Ectodermal cell (in vitro differentiated cells): ENCODE measurements at regions not wholly inside any gene's neighbourhood (a gene's known extent, or its start where the extent isn't known, plus 50 kb on each side); places are given as distances from the start of the nearest gene placed in this dataset.

Source experiments
- H3K27ac ChIP-seq: 2 replicates; pipeline ENCODE4 v1.7.0; 2013; ENCODE audit warnings: mild to moderate bottlenecking, low read depth, low read length; ENCODE audit not compliant: insufficient read depth, poor library complexity, severe bottlenecking
- H3K27me3 ChIP-seq: 2 replicates; pipeline ENCODE4 v1.7.0; 2013; ENCODE audit warnings: mild to moderate bottlenecking, low read length; ENCODE audit not compliant: insufficient read depth, control insufficient read depth, poor library complexity, severe bottlenecking
- H3K36me3 ChIP-seq: one replicate; pipeline ENCODE4 v1.7.0; 2013; ENCODE audit warnings: low read length; ENCODE audit not compliant: control insufficient read depth, insufficient read depth
- H3K4me1 ChIP-seq: one replicate; pipeline ENCODE4 v1.7.0; 2013; ENCODE audit warnings: low read length; ENCODE audit not compliant: control insufficient read depth, insufficient read depth
- H3K4me3 ChIP-seq: 2 replicates; pipeline ENCODE4 v1.7.0; 2013; ENCODE audit warnings: low read depth, low read length, control low read depth; ENCODE audit not compliant: insufficient read depth
- H3K9me3 ChIP-seq: 2 replicates; pipeline ENCODE4 v1.7.0; 2013; ENCODE audit warnings: mild to moderate bottlenecking, low read length, moderate library complexity; ENCODE audit not compliant: control insufficient read depth
- WGBS, 2 experiments: methylation state at CpG; one replicate each; pipeline ENCODE4 v1.1.7; 2013; ENCODE audit warnings: missing lambda C conversion rate in 2 of 2; 5-methylcytosine and 5-hydroxymethylcytosine counted together

DNA sequence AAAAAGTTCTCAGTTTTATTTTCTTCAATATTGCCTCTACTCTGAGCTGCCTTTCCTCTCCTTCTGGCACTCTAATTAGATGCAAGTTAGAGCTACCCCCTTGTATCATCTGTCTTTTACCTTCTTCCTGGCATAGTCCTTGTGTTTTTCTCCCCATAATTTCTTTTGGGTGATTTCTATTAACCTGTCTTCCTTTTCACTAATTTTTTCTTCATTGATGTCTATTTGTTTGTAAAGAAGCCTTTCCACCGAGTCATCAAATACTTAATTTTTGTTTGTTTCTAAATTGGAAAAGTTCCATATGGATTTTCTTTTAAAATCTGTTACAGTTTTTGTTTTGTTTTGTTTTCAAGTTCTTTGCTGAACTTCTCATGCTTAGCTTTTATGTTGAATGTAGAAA is 558.1 kb downstream of the TBC1D22A start:
- peaks cover 5% of the 10 kb centered on the region for H3K9me3 ChIP-seq

GRCh38 chr22:47318041-47318737 is 555.7 kb downstream of the TBC1D22A start:
- Histone ChIP-seq H3K4me3 (no peak overlapping the region), H3K4me1 (no peaks in the 10 kb centered on the region), H3K27me3 (no peaks in the 10 kb centered on the region), H3K27ac (no peak overlapping the region), H3K9me3 (peaks cover 9% of the 10 kb centered on the region), H3K36me3 (no peaks in the 10 kb centered on the region)
- 82 to 84% methylated on average over 5 to 8 of the region's 9 CpGs for WGBS, 2 experiments

More for the DNA sequence above, 558.1 kb downstream of the TBC1D22A start:
- Histone ChIP-seq H3K27me3 (no peaks in the 10 kb centered on the region), H3K4me1 (no peaks in the 10 kb centered on the region), H3K4me3 (no peak overlapping the region), H3K36me3 (no peaks in the 10 kb centered on the region), H3K27ac (no peak overlapping the region)
- WGBS, 2 experiments, result no CpG with 5 or more reads among the region's 1 CpG

DNA sequence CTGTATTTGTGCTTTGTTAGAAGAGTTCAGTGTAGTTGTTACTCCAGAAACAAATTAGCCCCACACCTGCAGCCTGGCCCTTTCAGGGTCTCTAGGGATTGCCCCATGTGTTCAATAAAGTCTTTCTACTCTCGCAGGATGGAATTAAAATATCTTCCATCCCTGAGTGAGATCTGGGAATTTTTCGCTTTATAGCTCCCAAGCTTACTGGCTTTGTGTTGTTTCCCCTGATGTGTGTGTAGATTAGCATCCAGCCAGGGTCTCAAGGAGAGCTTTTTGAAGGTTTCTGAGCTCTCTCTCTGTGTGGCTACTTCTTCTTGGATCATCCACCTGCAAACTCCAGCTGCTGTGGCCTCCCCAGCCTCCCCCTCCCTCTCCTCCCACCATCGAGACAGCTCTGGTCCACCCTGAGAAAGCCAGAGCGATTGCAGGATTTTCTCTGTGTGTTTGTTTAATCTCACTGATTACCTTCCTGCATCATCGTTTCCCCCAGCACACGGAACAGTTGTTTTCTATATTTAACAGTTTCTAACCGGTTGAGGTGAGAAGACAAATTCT is 553.5 kb downstream of the TBC1D22A start:
- Histone ChIP-seq H3K27me3 (no peaks in the 10 kb centered on the region), H3K9me3 (peaks cover 9% of the 10 kb centered on the region)
- WGBS, 2 experiments, result 79 to 85% methylated on average over 7 of the region's 7 CpGs

DNA sequence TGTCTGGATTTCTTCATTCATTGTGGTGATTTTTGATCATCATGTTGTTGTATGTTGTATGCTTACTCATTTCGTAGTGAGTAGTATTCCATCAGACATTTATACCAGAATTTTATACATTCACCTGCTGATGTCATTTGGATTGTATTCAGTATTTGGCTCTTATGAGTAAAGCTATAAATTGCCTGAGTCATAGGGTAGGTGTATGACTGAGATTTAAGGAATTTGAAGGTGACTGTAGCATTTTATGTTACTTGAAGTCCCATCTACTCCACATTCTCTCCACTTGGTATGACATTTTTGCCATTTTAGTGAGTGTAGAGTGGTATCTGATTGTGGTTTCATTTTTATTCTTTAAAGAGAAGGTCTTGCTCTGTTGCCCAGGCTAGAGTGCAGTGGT is 548.2 kb downstream of the TBC1D22A start:
- H3K36me3 ChIP-seq, result no peaks in the 10 kb centered on the region
- H3K4me1 ChIP-seq, result no peaks in the 10 kb centered on the region
- peaks cover 9% of the 10 kb centered on the region for H3K9me3 ChIP-seq
- 100% methylated on average over 1 of the region's 1 CpG; no CpG with 5 or more reads in 1 of the 2 experiments for WGBS, 2 experiments
- no peak overlapping the region for H3K4me3 ChIP-seq
- H3K27ac ChIP-seq, result no peak overlapping the region
- H3K27me3 ChIP-seq, result no peaks in the 10 kb centered on the region

More for the DNA sequence above, 553.5 kb downstream of the TBC1D22A start:
- Histone ChIP-seq H3K4me3 (no peak overlapping the region), H3K27ac (no peak overlapping the region), H3K36me3 (no peaks in the 10 kb centered on the region), H3K4me1 (no peaks in the 10 kb centered on the region)

- Histone ChIP-seq H3K36me3 (no peaks in the 10 kb centered on the region), H3K4me1 (no peaks in the 10 kb centered on the region), H3K4me3 (no peak overlapping the region), H3K27me3 (no peaks in the 10 kb centered on the region), H3K27ac (no peak overlapping the region), H3K9me3 (peaks cover 12% of the 10 kb centered on the region)
- 65 to 66% methylated on average over 4 of the region's 4 CpGs for WGBS, 2 experiments
These were observed 547.5 kb downstream of the TBC1D22A start for GRCh38 chr22:47309946-47310345.

GRCh38 chr22:47309476-47309875 is 547.0 kb downstream of the TBC1D22A start:
- 69 to 71% methylated on average over 5 to 6 of the region's 6 CpGs for WGBS, 2 experiments
- no peak overlapping the region for H3K4me3 ChIP-seq
- H3K27me3 ChIP-seq, result no peaks in the 10 kb centered on the region
- H3K9me3 ChIP-seq, result peaks cover 14% of the 10 kb centered on the region
- no peaks in the 10 kb centered on the region for H3K36me3 ChIP-seq
- no peak overlapping the region for H3K27ac ChIP-seq
- H3K4me1 ChIP-seq, result no peaks in the 10 kb centered on the region

DNA sequence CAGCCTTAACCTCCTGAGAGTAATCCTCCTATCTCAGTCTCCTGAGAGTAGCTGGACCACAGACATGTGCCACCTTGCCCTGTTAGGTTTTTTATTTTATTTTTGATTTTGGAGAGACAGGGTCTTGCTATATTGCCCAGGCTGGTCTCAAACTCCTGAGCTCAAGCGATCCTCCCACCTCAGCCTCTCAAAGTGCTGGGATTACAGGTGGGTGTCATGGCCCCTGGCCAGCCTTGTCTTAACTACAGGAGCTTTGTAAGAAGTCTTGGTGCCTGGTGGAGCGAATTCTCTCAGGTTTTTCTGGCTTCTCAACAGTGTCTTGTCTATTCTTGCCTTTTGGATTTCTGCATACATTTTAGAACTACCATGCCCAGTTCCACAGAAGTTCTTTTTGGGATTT is 546.4 kb downstream of the TBC1D22A start:
- Histone ChIP-seq H3K27me3 (no peaks in the 10 kb centered on the region), H3K27ac (no peak overlapping the region), H3K9me3 (peaks cover 16% of the 10 kb centered on the region), H3K4me3 (no peak overlapping the region), H3K4me1 (no peaks in the 10 kb centered on the region), H3K36me3 (no peaks in the 10 kb centered on the region)
- WGBS, 2 experiments, result 30 to 49% methylated on average over 2 of the region's 2 CpGs

GRCh38 chr22:47307822-47308221 is 545.4 kb downstream of the TBC1D22A start:
- no peaks in the 10 kb centered on the region for H3K4me1 ChIP-seq
- peaks cover 15% of the 10 kb centered on the region for H3K9me3 ChIP-seq
- H3K36me3 ChIP-seq, result no peaks in the 10 kb centered on the region
- H3K4me3 ChIP-seq, result no peak overlapping the region
- H3K27me3 ChIP-seq, result no peaks in the 10 kb centered on the region
- no peak overlapping the region for H3K27ac ChIP-seq
- 78 to 84% methylated on average over 6 of the region's 6 CpGs for WGBS, 2 experiments

DNA sequence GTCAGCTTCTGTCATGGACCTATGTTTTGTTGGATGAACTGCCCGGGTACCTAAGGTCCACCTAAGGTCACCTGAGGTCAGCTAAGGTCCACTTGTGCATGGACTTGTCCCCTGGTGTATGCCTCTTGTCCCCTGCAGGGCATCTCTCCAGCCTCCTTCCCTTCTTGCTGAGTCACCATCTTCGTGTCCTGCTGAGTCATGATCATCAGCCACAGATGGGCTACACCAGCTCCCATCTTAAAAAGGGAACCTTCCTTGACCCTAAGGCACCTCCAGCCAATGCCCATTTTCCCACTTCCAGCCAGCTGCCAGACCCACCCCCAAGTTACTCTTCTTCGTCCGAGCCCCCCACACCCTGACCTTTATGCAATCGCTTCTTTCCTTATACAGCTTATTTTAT is 544.9 kb downstream of the TBC1D22A start:
- 74 to 78% methylated on average over 5 of the region's 5 CpGs for WGBS, 2 experiments
- H3K27me3 ChIP-seq, result no peaks in the 10 kb centered on the region
- H3K4me1 ChIP-seq, result no peaks in the 10 kb centered on the region
- no peak overlapping the region for H3K27ac ChIP-seq
- H3K4me3 ChIP-seq, result no peak overlapping the region
- no peaks in the 10 kb centered on the region for H3K36me3 ChIP-seq
- H3K9me3 ChIP-seq, result peaks cover 15% of the 10 kb centered on the region

DNA sequence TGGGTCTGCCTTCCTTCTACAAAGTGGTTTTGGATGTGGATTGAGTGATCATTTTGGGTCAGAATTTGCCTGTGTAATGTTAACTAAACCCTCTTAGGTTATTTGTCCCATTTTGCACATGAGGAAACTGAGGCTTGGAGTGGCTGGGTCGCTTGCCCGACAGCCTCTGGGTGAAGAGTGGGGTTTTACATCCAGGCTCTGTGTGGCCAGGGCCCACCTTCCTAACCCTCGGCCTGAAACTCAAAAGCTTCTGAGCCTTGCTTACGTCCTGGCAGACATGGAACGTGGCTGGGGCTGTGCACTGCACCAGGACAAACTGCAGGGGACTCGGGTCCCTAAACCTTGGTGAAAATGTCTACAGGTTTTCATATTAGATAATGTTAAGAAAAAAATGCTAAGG is 542.4 kb downstream of the TBC1D22A start:
- peaks cover 24% of the 10 kb centered on the region for H3K9me3 ChIP-seq
- H3K36me3 ChIP-seq, result no peaks in the 10 kb centered on the region
- H3K4me1 ChIP-seq, result no peaks in the 10 kb centered on the region
- H3K27me3 ChIP-seq, result no peaks in the 10 kb centered on the region
- H3K4me3 ChIP-seq, result no peak overlapping the region
- no peak overlapping the region for H3K27ac ChIP-seq
- WGBS, 2 experiments, result 78 to 81% methylated on average over 6 of the region's 6 CpGs
